Uterus (tissue), 2 donors: ENCODE measurements at regions not wholly inside any gene's neighbourhood (a gene's known extent, or its start where the extent isn't known, plus 50 kb on each side); places are given as distances from the start of the nearest gene placed in this dataset.

Source experiments
- CTCF ChIP-seq, 4 experiments: fragments of 200-600 bp in 2 of 4; fragments of 450-650 bp in 2 of 4; sonication (generic) in 2 of 4; IDR thresholded peaks; one replicate each; pipeline ENCODE4 v1.5.1; 2016 to 2019; ENCODE audit warnings: antibody characterized with exemption in 4 of 4, mild to moderate bottlenecking in 2 of 4, moderate library complexity in 1 of 4
- POLR2A ChIP-seq, 2 donors: fragments of 450-650 bp; IDR thresholded peaks; one replicate each; pipeline ENCODE4 v1.6.1; 2016; ENCODE audit warnings: antibody characterized with exemption in 2 of 2, mild to moderate bottlenecking in 1 of 2, moderate library complexity in 1 of 2

- TF ChIP-seq CTCF (IDR thresholded peaks at IDR 0.05) = no peak
- no peak for TF ChIP-seq POLR2A (IDR thresholded peaks at IDR 0.05)
These were observed 95.6 kb upstream of the E2F7 start for GRCh38 chr12:77160931-77161330.
